ENCODE measurements at regions not wholly inside any gene's neighbourhood (a gene's known extent, or its start where the extent isn't known, plus 50 kb on each side); places are given as distances from the start of the nearest gene placed in this dataset.

DNA sequence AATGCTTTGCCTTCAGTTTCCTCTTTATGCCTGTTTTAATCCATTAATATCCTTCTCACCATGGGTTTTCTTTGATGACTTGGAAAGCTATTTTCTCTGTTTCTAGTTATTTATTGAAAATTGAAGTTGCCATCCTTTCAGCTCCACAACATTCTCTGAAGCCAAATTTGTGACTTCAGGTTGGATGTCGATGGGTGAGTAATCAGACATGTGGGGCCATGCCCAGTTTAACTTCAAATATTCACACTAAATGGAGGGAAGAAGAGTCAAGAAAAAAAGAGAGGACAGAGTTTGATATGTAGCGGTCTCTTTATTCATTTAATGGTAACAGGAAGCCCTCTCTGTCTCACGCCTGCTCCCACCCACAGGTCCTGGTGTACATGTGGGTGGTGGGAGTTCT lies 89.1 kb upstream of the RIPOR2 start:
- no peaks in the 10 kb centered on the region for H3K4me1 ChIP-seq (ENCODE audit: control insufficient read depth, insufficient read depth, low read length)
- Mint-ChIP-seq H3K4me1 (peaks cover 8% of the 10 kb centered on the region), H3K27ac (no peak overlapping the region), H3K9me3 (no peaks in the 10 kb centered on the region), H3K27me3 (ENCODE audit: insufficient read depth) (no peaks in the 10 kb centered on the region), H3K36me3 (ENCODE audit: low read depth) (no peaks in the 10 kb centered on the region), H3K4me3 (no peak overlapping the region)
- 93% methylated on average over 3 of the region's 3 CpGs; no CpG with 5 or more reads in 1 of the 2 experiments for WGBS, 2 experiments (ENCODE audit: insufficient coverage in 1 of 2, insufficient read length in 1 of 2)
- TF ChIP-seq CTCF (conservative IDR thresholded peaks at IDR 0.05) = no peak
- H3K4me3 ChIP-seq (ENCODE audit: low read length) = no peak overlapping the region
- H3K9ac ChIP-seq (ENCODE audit: extremely low read depth, low read length, poor library complexity, severe bottlenecking) = no peak overlapping the region
- H3K36me3 ChIP-seq (ENCODE audit: control insufficient read depth, insufficient read depth, low read length) = no peaks in the 10 kb centered on the region
- no peak for DNase-seq
- H3K9me3 ChIP-seq (ENCODE audit: control insufficient read depth, low read length) = no peaks in the 10 kb centered on the region
- no peaks in the 10 kb centered on the region for H3K27me3 ChIP-seq (ENCODE audit: control insufficient read depth, insufficient read depth, low read length, poor library complexity, severe bottlenecking)
- H3K27ac ChIP-seq (ENCODE audit: low read depth, low read length) = no peak overlapping the region

DNA sequence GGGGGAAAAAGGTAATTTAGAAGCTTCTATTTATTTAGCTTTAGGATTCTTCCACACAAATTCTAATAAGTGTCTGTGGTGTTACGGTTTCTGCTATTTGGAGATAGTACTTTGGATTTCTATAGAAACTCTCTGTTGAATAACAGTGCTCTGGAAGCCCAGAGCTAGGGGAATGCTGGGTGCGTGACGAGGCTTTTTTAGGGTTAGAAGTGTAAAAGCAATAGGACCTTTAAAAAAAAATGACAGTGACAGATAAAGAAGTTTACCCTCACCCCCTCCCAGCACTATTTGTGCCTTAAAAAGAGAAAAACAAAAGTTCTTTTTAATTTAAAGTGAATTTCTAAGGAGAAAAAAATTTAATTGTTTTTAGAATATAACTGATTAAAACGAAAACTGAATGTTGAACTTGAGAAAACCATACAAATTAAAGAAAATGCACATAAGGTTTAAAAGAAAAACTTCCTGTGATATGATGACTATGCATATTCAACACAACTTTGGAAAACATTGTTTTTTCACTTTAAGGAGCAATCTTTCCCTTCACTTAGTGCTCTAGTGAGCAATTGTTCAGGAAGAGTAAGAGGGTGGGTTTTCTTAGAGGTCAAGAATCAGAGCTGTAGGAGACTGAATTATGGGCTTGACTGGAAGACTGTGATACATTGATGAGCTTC lies 89.6 kb upstream of the RIPOR2 start:
- H3K27ac Mint-ChIP-seq = no peak overlapping the region
- Histone ChIP-seq H3K36me3 (ENCODE audit: control insufficient read depth, insufficient read depth, low read length) (no peaks in the 10 kb centered on the region), H3K27ac (ENCODE audit: low read depth, low read length) (no peak overlapping the region), H3K9ac (ENCODE audit: extremely low read depth, low read length, poor library complexity, severe bottlenecking) (no peak overlapping the region), H3K9me3 (ENCODE audit: control insufficient read depth, low read length) (no peaks in the 10 kb centered on the region), H3K4me1 (ENCODE audit: control insufficient read depth, insufficient read depth, low read length) (no peaks in the 10 kb centered on the region), H3K27me3 (ENCODE audit: control insufficient read depth, insufficient read depth, low read length, poor library complexity, severe bottlenecking) (no peaks in the 10 kb centered on the region), H3K4me3 (ENCODE audit: low read length) (no peak overlapping the region)
- no peaks in the 10 kb centered on the region for H3K36me3 Mint-ChIP-seq (ENCODE audit: low read depth)
- TF ChIP-seq CTCF (conservative IDR thresholded peaks at IDR 0.05) = no peak
- H3K27me3 Mint-ChIP-seq (ENCODE audit: insufficient read depth) = no peaks in the 10 kb centered on the region
- no peak overlapping the region for H3K4me3 Mint-ChIP-seq
- no peak for DNase-seq
- WGBS, 2 experiments (ENCODE audit: insufficient coverage in 1 of 2, insufficient read length in 1 of 2) = 92 to 100% methylated on average over 1 to 4 of the region's 4 CpGs
- peaks cover 8% of the 10 kb centered on the region for H3K4me1 Mint-ChIP-seq
- H3K9me3 Mint-ChIP-seq = no peaks in the 10 kb centered on the region

GRCh38 chr6:25025919-25026301 lies 90.2 kb upstream of the RIPOR2 start:
- Histone ChIP-seq H3K4me3 (ENCODE audit: low read length) (no peak overlapping the region), H3K9ac (ENCODE audit: extremely low read depth, low read length, poor library complexity, severe bottlenecking) (no peak overlapping the region), H3K27me3 (ENCODE audit: control insufficient read depth, insufficient read depth, low read length, poor library complexity, severe bottlenecking) (no peaks in the 10 kb centered on the region), H3K4me1 (ENCODE audit: control insufficient read depth, insufficient read depth, low read length) (no peaks in the 10 kb centered on the region), H3K9me3 (ENCODE audit: control insufficient read depth, low read length) (no peaks in the 10 kb centered on the region), H3K36me3 (ENCODE audit: control insufficient read depth, insufficient read depth, low read length) (no peaks in the 10 kb centered on the region), H3K27ac (ENCODE audit: low read depth, low read length) (no peak overlapping the region)
- Mint-ChIP-seq H3K4me1 (peaks cover 8% of the 10 kb centered on the region), H3K27me3 (ENCODE audit: insufficient read depth) (no peaks in the 10 kb centered on the region), H3K27ac (no peak overlapping the region), H3K9me3 (no peaks in the 10 kb centered on the region), H3K36me3 (ENCODE audit: low read depth) (no peaks in the 10 kb centered on the region), H3K4me3 (no peak overlapping the region)
- no peak for TF ChIP-seq CTCF (conservative IDR thresholded peaks at IDR 0.05)
- no peak for DNase-seq
- 83 to 88% methylated on average over 2 of the region's 2 CpGs for WGBS, 2 experiments (ENCODE audit: insufficient coverage in 1 of 2, insufficient read length in 1 of 2)
